Umbilical cord (tissue), 1 donor: ENCODE measurements at regions not wholly inside any gene's neighbourhood (a gene's known extent, or its start where the extent isn't known, plus 50 kb on each side); places are given as distances from the start of the nearest gene placed in this dataset.

ENCODE experiments used
- DNase-seq: peaks from one replicate; pipeline ENCODE4 v3.0.0-alpha.2; 2015; ENCODE audit warnings: low spot score

DNA sequence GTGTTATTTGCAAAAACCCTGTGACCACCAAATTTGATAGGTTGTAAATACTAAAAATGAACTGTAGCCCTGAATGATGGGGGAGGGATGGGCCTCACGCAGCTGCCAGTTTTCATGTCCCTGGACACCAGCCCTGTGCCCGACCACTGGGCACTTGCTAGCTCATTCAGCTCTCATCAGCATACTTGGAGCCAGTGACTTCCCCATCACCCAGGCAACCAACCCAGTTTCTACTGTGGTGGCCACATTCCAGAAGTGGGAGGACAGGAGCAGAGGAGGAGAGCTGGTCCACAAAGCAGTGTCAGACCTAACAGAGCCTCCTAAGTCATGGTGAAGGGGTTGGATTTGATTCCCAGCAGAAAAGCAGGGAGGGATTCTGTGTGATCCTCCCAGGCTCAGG, 128.2 kb downstream of the CPEB2 start:
- no peak for DNase-seq

DNA sequence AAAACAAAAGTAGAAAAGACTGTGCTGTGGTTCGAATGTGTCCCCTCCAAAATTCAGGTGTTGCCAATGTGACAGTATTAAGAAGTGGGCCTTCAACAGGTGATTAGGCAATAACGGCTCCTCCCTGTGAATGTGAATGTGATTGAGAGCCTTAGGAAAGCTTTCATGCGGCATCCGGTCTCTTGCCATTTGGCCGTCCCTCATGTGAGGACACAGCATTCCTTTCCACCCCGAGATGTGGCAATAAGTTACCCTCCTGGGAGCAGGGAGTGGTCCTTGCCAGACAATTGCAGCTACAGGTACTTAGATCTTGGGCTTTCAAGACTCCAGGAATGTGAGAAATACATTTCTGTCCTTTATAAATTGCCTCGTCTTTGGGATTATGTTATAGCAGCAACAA, 129.3 kb downstream of the CPEB2 start:
- DNase-seq: no peak

DNA sequence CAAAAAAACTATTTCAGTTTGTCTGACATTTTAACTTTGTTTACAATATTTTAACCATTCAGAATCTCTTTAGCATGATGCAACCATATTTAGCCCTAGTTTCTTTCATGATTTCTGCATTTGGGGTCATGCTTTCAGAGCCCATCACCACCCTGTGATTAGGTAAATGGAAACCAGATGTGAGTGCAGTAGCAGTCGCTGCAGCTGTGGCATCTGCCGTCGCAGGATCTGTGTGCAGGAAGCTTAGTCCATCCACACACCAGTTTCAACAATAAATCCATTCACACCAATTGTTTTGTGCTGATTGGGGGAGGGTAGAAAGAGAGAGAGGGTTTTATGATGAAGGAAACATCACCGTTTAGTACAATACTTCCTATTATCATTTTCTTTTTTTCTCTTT, 130.5 kb downstream of the CPEB2 start:
- DNase-seq: no peak

DNA sequence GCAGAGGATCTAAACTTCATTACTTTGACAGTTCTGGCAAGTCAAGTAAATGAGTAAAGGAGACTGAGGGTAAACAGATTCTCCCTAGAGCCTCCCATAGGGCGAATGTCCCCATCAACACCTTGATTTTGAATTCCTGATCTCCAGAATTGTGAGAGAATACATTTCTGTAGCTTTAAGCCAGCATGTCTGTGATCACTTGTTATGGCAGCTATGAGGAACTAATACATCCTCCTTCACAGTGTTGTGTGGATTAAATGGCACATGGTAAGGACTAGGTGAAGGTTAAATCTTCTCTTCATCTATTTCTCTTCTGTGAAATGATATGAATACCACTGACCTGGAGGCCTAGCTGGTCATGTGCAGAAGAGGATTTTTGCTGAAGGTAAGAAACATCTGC, 137.3 kb downstream of the CPEB2 start:
- no peak for DNase-seq

DNA sequence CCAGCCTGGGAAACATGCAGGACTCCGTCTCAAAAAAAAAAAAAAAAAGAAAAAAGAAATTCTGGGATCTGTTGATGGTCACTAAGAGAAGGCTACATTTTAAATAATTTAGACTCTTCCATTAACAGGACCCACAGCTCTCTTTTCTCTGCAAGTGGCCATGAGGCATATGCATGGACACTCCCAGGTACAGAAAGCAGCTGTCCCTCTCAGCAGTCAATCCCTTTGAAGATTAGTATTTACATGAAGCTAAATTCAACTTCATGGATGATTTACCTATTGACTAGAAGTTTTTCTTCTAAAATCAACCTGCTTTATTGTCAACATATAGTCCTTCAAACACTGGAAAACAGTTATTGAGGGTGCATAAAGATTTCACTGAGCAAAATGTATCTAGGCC, 139.9 kb downstream of the CPEB2 start:
- no peak for DNase-seq

DNA sequence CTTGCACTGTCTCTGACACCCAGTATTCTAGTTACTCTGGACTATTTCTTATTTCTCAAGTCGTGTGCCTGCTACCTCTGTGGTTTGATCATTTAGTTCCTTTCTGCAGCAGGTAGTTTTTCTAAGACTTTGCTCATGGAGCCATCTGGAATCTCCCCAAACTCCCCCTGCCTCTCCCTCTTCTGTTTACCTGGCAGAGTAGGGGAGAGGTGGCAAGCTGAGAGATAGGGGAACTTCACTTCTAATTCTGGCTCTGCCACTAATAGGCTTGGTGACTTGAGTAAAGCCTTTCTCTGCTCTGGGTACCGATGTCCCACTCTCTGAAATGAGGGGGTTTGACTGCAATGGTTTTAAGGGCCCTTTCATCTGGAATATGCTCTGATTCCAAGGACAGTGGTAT, 141.3 kb downstream of the CPEB2 start:
- no peak for DNase-seq

DNA sequence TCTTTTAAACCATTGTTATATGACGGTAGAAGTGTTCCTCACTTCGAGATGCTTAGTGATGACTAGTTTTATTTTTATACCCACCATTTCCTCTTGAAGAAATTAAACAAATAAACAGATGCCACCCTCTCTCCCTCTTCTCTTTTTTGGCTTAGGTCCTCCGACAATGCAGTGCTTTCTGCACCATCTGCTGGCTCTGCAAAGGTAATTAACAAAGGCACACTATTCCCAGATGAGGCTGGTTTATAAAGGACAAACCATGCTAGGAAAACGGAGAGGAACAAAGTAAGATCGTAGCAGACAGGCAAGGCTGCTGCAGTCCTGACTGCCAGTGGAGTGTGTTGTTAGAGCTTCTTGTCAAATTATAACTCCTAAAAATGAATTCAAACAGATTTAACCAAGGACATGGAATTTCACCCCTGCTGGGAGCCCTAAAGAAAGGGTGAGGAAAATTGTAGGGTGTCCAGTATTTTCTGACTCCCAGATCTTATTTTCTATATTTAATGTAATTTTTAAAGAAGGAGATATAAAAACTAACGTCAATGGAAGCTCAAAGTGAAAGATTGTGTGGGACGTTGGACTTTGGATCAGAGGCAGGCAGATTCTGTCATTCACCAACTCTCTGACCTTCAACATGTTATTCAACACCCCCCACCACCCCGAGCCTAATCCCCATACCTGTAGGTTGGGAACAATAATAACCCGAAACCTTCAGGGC, 142.1 kb downstream of the CPEB2 start:
- DNase-seq: no peak

DNA sequence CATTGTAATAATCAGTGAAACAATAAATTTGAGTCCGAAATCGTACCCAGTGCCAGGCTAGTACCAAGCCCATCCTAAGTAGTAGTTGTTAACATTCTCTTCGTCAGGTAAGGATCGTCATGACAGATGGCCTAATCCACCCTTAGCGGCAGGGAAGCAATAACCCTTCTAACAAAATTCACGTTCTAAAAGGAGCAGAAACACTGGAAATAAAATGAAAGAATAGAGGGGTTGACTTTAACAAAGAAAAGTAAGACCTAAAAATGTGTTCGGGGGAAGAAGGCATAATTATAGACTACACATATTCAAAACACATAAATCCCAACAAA, 142.7 kb downstream of the CPEB2 start:
- no peak for DNase-seq

DNA sequence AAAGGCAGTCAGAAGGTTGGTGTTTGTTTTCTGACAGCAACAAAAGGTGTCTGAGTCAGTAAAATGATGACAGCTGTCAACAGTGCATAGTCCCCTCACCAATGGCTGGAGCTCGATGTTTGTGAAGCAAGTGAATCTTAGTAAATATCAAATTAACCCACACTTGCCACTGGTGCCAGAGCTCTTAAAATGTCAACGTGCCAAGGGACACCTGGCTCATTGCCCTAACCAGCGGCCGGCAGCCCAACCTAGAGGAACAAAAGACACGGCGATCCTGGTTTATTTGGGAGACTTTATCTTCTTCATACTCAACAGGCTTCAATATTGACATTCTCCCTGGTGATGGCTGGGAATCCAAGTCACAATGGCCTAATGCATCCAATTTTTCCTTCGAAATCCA, 143.4 kb downstream of the CPEB2 start:
- DNase-seq: no peak

DNA sequence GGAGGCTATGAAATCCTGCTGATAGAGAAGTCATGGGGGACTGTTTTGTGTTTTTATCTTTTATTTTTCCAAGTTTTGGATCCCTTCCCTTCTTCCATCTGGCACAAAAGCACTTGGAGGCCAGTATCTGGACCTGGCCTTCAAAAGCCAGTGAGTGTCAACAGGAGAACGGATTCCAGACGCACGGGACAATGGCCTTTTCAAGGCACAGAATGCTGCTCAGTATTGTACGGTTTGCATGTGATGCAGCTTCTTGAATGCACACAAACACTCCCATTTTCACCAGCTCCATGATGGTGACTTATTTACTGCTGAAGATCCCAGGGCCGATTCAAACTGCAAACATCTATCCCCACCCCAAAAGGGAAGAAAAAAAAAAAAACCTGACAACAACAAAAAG, 145.4 kb downstream of the CPEB2 start:
- DNase-seq: no peak

DNA sequence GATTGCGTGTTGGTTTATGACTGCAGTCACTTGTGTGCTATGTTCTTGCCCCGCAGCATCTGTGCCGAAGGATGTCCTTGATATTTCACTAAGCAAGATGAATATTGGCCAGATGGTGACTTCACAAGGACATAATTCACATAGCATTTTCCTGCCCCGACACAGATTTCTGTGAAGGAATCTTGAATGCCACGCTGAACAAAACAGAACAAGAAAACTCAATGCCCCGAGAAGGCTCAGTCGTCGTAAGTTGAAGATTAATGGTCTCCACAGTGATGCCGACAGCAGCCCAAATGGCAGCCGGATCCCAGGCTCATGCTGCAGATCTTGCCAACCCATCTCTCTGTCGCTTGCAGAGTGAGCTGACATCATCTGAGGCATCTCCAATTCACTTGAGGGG, 145.9 kb downstream of the CPEB2 start:
- DNase-seq: no peak

DNA sequence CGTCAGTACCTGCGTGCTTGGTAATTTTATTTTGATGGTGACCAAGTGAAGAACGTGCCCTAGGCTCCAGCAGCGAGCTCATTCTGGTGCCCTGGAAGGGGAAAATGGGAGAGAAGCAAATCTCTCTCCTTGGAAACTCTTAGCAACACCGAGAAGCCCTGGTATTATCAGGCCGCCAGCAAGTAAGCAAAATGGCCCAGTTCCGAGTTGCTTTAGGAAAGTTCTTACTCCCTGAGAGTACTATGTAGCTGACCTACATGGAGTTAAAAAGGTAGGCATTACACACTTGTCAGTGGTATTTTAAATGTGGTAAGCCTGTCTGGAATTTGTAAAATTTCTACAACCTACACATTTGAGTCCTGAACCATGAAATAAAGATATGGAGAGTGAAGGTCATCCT, 146.4 kb downstream of the CPEB2 start:
- DNase-seq: no peak

DNA sequence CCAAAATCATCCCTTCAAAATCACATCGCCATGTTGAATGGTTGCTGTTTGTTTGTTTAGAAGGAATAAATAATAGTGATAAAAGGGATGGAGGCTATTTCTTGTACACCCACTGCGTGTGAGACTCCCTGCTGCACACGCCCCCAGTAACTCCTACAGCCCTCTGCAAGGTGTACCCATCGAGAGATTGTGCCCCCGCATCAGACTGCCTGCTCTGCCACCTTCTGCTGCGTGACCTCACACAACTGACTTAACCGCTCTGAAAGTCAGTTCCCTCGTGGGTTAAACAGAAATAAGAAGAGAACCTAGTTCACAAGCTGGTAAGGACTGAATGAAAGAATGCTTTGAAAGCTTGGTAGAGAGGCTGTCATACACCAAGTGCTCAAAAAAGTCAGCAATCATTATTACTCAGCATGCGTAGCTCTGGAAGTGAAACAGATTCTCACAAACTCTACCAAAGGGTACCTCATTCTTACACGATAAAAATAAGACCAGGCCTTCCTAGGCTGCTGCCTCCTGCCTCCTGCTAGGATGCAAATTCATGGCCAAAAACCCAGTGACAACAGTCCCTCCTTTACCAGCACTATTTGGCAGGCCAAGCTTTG, 147.1 kb downstream of the CPEB2 start:
- no peak for DNase-seq

DNA sequence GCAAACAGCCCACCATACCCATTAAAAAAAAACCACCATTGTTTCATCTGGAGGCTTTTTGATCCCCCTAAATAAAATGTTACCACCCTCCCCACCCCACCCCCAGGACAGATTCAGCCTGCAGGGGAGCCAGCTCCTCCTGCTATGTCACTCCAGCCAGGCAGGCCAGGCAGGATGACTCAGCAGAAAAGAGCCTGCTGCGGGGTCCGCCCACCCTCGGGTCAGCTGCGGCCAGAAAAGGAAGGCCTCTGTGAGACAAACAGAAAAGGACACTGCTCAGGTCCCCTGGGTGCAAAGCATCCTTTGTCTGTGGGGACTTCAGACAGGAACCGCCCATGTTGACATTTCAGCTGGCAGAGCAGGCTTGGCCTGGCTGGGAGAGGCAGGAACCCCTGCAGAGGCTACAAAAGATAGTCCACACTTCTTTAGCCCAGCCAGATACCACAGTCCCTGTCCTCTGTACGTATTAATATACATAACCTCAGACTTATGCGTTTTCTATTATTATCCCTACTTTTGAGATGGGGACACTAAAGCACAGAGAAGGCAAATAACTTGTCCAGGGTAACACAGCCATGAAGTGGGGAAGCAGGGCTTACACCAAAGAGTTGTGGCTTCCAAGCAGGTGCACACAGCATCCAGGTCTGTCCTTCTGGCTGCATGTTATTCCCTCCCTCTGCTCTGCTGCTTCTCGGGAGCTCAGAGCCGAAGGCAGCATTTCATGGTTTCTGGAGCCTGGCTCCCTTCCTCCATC, 147.7 kb downstream of the CPEB2 start:
- peak; percentile 72 for DNase-seq

DNA sequence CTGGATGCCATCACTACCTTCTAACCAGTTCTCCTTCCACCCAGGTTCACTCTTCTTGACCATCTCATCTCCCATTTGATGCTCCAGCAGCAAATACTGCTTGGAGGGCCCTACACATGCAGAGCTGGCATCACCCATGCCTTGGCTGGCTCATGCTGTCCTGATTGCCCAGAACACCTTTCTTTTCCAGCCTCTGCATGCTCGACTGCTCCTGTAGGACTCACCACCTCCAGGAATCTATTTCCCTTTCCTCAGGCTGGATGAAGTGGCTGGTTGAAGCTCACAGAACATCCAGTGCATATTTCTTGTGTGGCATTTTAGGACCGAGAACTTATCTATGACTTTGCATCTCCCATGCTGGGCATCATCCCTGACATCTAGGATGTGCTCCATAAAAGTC, 148.3 kb downstream of the CPEB2 start:
- no peak for DNase-seq

DNA sequence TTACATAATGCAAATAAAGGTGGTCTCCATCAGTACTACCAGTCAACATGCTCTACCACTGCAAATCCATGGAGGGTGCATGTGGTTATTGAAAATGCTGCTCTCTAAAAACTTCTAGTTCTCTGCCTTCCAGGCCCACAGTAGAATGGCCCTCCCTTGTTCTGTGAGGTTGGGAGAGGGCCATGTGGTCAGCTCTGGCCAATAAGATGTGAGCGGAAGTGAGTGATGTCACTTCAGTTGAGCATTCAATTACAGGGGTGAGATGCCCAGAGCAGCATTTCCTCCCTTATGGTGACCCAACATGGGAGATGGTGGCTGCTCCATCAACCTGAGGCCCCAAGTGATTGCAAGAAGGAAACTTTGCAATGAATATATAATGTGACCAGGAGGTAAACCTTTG, 148.8 kb downstream of the CPEB2 start:
- no peak for DNase-seq

DNA sequence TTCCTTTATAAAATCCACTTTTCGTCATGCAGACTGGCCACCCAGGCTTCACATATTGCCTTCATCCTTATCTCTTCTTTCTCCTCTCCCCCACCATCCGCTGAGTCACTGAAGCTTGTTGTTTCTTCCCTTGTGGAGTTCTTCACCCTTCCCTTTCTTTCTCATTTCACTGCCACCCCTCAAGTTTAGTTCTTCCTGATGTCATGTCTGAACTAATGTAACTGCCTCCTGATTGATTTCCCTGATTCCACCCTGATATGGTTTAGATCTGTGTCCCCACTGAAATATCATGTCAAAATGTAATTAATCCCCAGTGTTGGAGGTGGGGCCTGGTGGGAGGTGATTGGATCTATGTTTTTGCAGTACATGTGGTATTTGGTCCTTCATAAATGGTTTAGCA, 151.4 kb downstream of the CPEB2 start:
- no peak for DNase-seq

DNA sequence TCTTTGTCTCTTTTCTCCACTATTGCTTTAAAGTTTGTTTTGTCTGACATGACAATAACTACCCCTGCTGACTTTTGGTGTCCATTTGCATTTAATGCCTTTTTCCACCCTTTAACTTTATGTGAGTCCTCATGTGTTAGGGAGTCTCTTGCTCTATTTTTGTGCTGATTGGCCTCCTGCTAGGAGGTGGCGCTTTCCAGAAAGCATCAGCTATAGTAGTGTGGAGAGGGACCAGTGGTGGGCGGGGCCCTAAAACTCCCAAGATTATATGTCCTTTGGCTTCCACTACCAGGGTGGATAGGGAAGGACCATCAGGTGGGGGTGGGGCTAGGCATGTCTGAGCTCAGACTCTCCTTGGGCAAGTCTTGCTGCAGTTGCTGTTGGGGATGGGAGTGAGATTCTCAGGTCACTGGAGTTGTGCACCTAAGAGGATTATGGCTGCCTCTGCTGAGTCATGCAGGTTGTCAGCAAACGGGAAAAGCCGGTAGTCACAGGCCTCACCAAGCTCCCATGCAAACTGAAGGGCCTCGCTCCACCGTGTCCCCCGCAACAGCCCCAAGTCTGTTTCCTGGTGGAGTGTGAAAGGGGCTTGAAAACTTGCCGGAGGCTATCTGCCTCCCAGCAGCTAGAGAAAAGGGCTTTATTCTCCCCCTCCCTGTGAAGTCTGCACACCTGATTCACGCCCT, 156.3 kb downstream of the CPEB2 start:
- DNase-seq: no peak

DNA sequence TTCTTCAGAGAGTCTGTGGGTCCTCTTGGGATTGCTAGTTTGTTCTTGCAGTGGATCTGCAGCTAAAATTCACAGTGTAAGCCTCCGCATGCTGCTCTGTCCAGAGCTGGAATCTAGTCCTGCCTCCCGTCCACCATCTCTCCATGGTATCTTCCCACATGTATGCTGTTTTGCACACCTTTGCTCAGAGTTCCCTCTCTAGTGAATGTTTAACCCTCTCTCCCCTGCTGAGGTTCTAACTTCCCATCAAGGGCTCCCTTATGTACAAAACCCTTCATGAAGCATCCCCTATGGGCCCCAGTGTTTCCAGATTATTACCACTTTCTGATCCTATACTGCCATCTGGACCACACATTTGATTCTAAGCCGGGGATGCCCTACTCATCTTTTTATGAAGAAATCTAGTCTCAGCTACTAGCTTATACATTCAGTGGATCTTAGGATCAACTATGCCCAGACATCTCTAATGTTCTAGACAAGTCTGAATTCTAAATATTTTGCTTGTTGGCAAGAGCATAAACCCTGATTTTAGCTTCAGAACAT, 157.3 kb downstream of the CPEB2 start:
- no peak for DNase-seq

DNA sequence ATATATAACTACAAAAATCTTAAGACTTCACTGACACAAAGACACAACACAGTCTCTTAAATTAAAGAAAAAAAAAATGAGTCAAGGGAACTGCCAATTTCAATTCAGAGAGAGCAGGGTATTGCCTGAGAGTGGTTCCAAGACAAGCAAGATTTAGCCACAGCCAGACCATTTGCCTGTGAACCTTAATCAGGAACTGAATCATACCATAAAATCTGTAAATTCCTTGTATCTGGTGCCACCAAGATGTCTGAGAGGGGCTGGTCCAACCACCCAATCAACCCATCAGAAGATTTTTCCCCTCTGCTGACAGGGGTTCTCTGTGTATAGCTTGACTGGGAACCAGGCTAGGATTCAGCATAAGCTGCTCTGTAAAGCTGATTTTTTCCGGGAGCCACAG, 159.2 kb downstream of the CPEB2 start:
- no peak for DNase-seq

DNA sequence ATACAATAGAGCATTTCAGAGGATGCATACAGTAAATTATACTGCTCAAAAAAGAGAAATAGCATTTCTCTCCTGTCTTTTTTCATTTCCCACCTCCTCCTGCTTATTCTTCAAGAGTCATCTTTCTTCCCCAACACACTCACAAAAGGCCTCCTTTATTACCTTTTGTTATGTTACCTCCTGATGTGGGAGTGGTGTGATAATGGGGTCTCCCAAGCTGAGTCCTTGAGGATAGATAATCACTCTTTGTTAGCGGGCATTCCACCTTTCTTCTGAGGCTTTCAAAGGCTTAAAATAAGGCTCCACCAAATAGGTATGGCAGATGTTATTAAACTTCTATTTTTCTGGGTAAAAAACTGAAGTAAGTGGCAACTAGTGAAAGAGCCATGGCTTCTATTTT, 159.8 kb downstream of the CPEB2 start:
- no peak for DNase-seq
